Cardiac fibroblast (primary cell): ENCODE measurements at regions not wholly inside any gene's neighbourhood (a gene's known extent, or its start where the extent isn't known, plus 50 kb on each side); places are given as distances from the start of the nearest gene placed in this dataset.

Experiments used
- DNase-seq, 2 donors: peaks; one replicate each; pipeline versions ENCODE4 v3.0.0 to v3.0.0-alpha.2; 2010; ENCODE audit warnings: low read depth in 2 of 2
- H3K4me3 ChIP-seq, 2 donors: replicated peaks in 1 of 2; 1 replicate in 1 of 2; 2 replicates in 1 of 2; pipeline ENCODE4 v1.5.1; 2011; ENCODE audit warnings: low read depth in 2 of 2, low read length in 2 of 2, mild to moderate bottlenecking in 2 of 2, moderate library complexity in 1 of 2
- TF ChIP-seq, protein P1 (sequence below): IDR thresholded peaks from one replicate; pipeline ENCODE4 v1.5.1; 2011; ENCODE audit warnings: low read depth, mild to moderate bottlenecking, low read length, inconsistent platforms

DNA sequence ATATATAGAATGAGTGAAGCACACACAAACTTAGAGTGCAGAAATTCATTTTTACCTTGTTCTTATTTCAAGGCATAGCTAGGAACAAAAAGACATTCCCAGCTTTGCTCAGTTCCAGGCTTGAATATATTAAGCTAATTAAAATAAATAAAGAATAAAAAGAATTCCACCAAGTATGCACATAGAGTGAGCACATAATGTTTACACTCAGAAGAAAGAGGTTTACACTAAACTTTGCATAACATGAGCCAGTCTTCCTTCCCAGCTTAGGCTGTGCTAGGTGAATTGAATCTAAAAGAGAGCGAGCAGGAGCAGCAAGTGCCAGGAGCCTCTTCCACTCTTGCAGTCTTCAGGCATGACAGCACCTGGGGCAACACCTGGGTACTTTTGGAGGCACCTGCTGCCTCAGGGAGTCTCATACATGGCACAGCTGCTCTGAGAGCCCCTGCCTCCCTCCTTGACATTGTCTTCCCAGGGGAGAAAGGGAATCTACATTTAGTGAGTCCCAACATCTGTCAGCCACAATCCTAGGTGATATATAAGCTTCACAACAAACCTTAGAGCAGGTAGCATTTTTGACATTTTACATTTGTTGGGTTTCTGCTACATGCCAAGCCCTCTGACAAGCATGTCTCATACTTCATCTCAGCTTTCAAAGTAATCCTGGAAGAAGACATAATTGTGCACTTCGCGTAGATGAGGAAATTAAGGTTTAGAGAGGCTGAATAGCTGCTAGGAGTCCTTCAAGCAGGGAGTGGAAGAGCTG is 732.7 kb upstream of the TENM4 start:
- TF ChIP-seq, protein P1, sequence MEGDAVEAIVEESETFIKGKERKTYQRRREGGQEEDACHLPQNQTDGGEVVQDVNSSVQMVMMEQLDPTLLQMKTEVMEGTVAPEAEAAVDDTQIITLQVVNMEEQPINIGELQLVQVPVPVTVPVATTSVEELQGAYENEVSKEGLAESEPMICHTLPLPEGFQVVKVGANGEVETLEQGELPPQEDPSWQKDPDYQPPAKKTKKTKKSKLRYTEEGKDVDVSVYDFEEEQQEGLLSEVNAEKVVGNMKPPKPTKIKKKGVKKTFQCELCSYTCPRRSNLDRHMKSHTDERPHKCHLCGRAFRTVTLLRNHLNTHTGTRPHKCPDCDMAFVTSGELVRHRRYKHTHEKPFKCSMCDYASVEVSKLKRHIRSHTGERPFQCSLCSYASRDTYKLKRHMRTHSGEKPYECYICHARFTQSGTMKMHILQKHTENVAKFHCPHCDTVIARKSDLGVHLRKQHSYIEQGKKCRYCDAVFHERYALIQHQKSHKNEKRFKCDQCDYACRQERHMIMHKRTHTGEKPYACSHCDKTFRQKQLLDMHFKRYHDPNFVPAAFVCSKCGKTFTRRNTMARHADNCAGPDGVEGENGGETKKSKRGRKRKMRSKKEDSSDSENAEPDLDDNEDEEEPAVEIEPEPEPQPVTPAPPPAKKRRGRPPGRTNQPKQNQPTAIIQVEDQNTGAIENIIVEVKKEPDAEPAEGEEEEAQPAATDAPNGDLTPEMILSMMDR: no peak
- DNase-seq: no peak
- H3K4me3 ChIP-seq: no peak overlapping the region

DNA sequence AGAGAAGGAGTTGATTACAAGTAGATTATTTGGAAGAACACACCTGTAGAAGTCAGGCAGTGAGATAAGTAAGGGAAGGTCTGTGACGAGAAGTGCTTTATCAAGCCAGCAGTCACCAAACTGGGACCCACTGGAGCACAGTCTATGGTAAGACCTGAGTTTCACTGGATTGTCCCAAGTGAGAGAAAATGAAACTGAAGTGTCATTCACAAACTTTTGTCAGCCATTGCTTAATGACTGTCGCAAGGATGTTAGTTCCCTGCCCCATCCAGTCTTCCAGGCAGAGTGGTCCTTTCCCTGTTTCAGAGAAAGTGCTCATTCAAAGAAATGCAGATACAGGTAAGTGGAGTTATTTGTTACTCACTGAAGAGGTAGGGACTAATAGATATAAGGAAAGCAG is 728.0 kb upstream of the TENM4 start:
- TF ChIP-seq, protein P1: no peak
- DNase-seq: no peak

DNA sequence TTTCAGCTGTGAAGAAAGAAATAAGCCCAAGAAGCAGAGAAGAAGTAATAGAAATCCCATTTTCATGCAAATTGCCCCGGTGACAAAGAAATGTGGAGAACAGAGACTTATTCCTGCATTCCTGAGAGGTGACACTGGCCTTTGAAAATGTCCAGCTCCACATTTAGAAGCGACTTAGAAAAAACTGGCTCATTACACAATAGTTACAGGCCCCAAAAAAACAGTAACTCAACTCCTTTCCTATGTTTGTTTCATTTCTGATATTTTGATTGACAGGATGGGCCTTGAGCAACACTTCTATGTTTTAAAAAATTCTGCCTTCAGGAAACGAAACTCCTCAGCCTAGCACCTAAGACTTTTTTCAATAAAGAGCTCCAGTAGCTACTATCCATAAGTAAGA is 726.9 kb upstream of the TENM4 start:
- TF ChIP-seq, protein P1: no peak
- peak in 1 of 2 donors; percentile 9 for DNase-seq
- no peak overlapping the region for H3K4me3 ChIP-seq

More for the DNA sequence above, 728.0 kb upstream of the TENM4 start:
- H3K4me3 ChIP-seq: no peak overlapping the region

DNA sequence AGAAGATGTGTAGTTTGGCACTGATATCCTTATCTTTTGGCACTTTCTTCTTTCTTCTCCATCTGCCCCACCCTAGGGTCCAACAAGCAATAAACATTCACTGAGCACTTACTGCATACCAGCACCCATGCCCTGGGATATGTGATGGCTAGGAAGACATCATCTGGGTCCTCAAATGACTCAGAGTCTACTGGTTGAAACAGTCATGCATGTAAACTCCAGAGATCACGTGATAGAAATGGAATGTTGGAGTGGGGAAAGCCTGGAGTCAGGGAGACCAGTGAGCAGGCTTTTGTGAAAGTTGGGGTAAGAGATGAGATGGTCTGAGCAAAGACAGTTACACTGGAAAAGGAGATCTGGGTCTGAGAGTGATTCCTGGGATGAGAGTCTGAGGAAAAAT is 724.9 kb upstream of the TENM4 start:
- peak in 1 of 2 donors; percentile 9 for DNase-seq
- no peak overlapping the region for H3K4me3 ChIP-seq
- TF ChIP-seq, protein P1: no peak

GRCh38 chr11:80163441-80163840 is 722.6 kb upstream of the TENM4 start:
- H3K4me3 ChIP-seq: no peak overlapping the region
- TF ChIP-seq, protein P1: no peak
- peak in 1 of 2 donors; percentile 7 for DNase-seq

- TF ChIP-seq, protein P1: no peak
- H3K4me3 ChIP-seq: no peak overlapping the region
- peak; percentile 8 to 70 for DNase-seq
These were observed 722.2 kb upstream of the TENM4 start for GRCh38 chr11:80163011-80163410.
